MCF 10A (cell line): ENCODE measurements at regions not wholly inside any gene's neighbourhood (a gene's known extent, or its start where the extent isn't known, plus 50 kb on each side); places are given as distances from the start of the nearest gene placed in this dataset.
"Not testable (repeated sequence)": the region's sequence is repeated elsewhere in the genome, so short reads cannot be mapped to it uniquely, and the experiment has no call there.

ENCODE experiments used
- BruUV-seq: library from RNA; stranded (reverse); fragments of 400-500 nt; replicated peaks from 2 replicates; lab custom pipeline; 2021; lab: Mats Ljungman, UMichigan
- CTCF ChIA-PET: fragments of 300-600 bp; sonication (Branson Sonifier 250); formaldehyde crosslinking; extraction: SDS; loops from one replicate; lab custom pipeline; 2021; ENCODE audit warnings: antibody characterized with exemption, inconsistent platforms; lab: Yijun Ruan, JAX
- POLR2A ChIA-PET: fragments of 300-600, 350-650 bp; sonication (Branson Sonifier 250); formaldehyde crosslinking; extraction: SDS; loops from one replicate; lab custom pipeline; 2020; ENCODE audit warnings: antibody characterized with exemption, inconsistent platforms; lab: Yijun Ruan, JAX
- DNase-seq: peaks from one replicate; pipeline ENCODE4 v3.0.0-alpha.2; 2018; ENCODE audit not compliant: unreplicated experiment
- H3K27ac Mint-ChIP-seq: one replicate; pipeline ENCODE4 v1.8.0; 2022; ENCODE audit warnings: mild to moderate bottlenecking, low read depth, mixed read lengths; ENCODE audit not compliant: unreplicated experiment
- H3K27me3 Mint-ChIP-seq: one replicate; pipeline ENCODE4 v1.8.0; 2022; ENCODE audit warnings: mixed read lengths; ENCODE audit not compliant: insufficient read depth, unreplicated experiment
- H3K36me3 Mint-ChIP-seq: one replicate; pipeline ENCODE4 v1.8.0; 2022; ENCODE audit warnings: mild to moderate bottlenecking, moderate library complexity, mixed read lengths; ENCODE audit not compliant: insufficient read depth, unreplicated experiment
- H3K4me1 Mint-ChIP-seq: one replicate; pipeline ENCODE4 v1.8.0; 2022; ENCODE audit warnings: mixed read lengths; ENCODE audit not compliant: insufficient read depth, unreplicated experiment
- H3K4me3 Mint-ChIP-seq: one replicate; pipeline ENCODE4 v1.8.0; 2022; ENCODE audit warnings: mild to moderate bottlenecking, moderate library complexity, mixed read lengths; ENCODE audit not compliant: unreplicated experiment
- H3K9me3 Mint-ChIP-seq: one replicate; pipeline ENCODE4 v1.8.0; 2022; ENCODE audit warnings: mixed read lengths; ENCODE audit not compliant: unreplicated experiment
- intact Hi-C: fragments of 100-400 bp; cut with micrococcal nuclease; formaldehyde crosslinking; loops from 2 replicates; pipeline ENCODE4 v1.14.1; 2022
- TF ChIP-seq, protein P1 (sequence below): fragments of 200-600 bp; IDR thresholded peaks from one replicate; pipeline ENCODE4 v1.8.0; 2022; ENCODE audit warnings: antibody characterized with exemption, mild to moderate bottlenecking; ENCODE audit not compliant: unreplicated experiment

DNA sequence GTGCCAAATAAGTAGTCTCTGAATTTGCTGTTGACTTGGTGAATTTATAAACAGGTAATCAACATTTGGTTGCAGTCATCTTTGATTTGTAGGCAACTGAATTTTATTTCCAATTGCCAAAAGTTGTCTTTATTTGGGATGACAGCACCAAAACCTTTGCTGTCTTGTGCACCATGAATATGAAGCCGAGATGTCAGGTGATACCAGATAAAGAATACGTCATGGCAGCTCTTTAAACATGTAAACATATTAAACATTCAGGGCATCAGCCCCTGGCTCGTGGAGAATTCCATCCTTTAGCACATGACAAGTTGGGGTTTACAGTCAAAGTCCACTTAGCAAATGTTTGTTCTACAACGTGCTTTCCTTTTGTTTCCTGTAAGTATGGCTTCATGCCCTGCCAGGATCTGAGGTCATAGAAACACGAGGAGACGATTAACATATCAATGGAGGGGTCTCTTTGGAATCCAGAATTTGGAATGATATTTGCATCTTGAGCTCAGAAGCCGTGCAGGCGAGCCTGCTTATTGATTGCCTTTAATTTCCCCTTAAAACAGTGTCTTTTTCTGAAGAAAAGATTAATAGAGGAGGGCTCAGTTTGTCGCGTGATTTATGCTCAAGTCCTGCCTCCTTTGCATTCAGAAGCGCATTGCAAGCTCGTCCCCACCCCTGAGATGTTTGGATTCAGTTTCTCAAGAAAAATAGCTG lies 170.2 kb upstream of the ZNF217 start:
- Mint-ChIP-seq H3K9me3 (no peaks in the 10 kb centered on the region), H3K27ac (no peak overlapping the region), H3K27me3 (no peaks in the 10 kb centered on the region), H3K4me1 (no peaks in the 10 kb centered on the region), H3K4me3 (no peak overlapping the region), H3K36me3 (no peaks in the 10 kb centered on the region)
- ChIA-PET POLR2A (interaction anchor here (0.7 to 1.6 kb wide), 5 partner anchors 9 to 181 kb away, joined by 3 to 5 read pairs (median 3); no protein-coding TSS in a partner anchor), CTCF (interaction anchor here (0.6 to 1.1 kb wide), 4 partner anchors 9 to 435 kb away, joined by 3 read pairs; no protein-coding TSS in a partner anchor)
- TF ChIP-seq, protein P1, sequence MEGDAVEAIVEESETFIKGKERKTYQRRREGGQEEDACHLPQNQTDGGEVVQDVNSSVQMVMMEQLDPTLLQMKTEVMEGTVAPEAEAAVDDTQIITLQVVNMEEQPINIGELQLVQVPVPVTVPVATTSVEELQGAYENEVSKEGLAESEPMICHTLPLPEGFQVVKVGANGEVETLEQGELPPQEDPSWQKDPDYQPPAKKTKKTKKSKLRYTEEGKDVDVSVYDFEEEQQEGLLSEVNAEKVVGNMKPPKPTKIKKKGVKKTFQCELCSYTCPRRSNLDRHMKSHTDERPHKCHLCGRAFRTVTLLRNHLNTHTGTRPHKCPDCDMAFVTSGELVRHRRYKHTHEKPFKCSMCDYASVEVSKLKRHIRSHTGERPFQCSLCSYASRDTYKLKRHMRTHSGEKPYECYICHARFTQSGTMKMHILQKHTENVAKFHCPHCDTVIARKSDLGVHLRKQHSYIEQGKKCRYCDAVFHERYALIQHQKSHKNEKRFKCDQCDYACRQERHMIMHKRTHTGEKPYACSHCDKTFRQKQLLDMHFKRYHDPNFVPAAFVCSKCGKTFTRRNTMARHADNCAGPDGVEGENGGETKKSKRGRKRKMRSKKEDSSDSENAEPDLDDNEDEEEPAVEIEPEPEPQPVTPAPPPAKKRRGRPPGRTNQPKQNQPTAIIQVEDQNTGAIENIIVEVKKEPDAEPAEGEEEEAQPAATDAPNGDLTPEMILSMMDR, result no peak
- BruUV-seq, result no TSS peak
- intact Hi-C loops, result no loop called here
- no peak for DNase-seq

DNA sequence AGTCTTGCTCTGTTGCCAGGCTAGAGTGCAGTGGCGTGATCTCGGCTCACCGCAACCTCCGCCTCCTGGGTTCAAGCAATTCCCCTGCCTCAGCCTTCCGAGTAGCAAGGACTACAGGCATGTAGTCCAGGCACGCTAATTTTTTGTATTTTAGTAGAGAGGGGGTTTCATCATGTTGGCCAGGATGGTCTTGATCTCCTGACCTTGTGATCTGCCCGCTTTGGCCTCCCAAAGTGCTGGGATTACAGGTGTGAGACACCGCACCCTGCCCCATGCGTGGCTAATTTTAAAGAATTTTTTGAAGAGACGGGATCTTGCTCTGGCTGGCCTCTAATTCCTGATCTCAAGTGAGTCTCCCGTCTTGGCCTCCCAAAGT lies 168.8 kb upstream of the ZNF217 start:
- H3K4me3 Mint-ChIP-seq, H3K9me3 Mint-ChIP-seq, H3K27me3 Mint-ChIP-seq, H3K36me3 Mint-ChIP-seq, POLR2A ChIA-PET, DNase-seq, intact Hi-C loops, H3K27ac Mint-ChIP-seq, BruUV-seq, H3K4me1 Mint-ChIP-seq, CTCF ChIA-PET: not testable (repeated sequence)

DNA sequence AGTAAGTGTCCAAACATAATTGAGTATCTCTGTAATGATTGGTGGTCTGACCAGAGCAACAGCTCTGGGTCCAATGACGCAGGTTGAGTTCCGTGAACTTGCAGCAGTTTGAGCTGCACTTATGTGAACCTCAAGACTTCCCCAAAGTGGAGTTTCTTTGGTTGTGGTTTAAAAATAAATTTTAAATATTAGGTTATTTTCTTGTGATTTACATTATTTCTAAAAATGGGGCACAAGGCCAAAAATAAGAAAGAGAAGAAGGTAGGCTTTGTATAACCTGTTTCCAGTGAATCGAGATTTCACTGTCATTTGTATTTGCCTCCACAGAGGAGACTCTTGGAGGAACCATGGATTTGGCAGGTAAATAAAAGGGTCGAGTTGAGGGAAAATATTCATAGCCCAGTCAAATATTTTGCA lies 166.4 kb upstream of the ZNF217 start:
- ChIA-PET POLR2A (no interaction called here), CTCF (no interaction called here)
- Mint-ChIP-seq H3K36me3 (no peaks in the 10 kb centered on the region), H3K4me3 (no peak overlapping the region), H3K27me3 (no peaks in the 10 kb centered on the region), H3K4me1 (no peaks in the 10 kb centered on the region), H3K27ac (no peak overlapping the region), H3K9me3 (no peaks in the 10 kb centered on the region)
- DNase-seq, result no peak
- intact Hi-C loops, result no loop called here
- no TSS peak for BruUV-seq
- TF ChIP-seq, protein P1, result no peak

DNA sequence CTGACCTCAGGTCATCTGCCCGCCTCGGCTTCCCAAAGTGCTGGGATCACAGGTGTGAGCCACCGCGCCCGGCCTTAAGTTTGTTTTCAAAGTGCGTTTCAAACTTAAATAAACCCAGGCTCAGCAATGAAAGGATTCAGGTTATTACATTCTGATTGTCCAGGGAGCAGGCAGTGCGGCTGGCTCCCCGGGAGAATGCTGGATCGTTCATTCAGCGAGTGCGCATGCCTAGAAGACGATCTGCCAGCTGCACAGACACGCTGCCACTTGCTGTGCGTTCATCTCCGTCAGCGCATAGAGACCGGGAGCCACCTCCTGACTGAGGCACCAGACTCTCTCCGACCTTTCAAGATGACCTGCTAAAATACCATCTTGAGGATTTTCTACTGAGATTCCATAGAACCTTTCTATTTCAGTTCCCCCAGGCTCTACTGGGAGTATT lies 163.9 kb upstream of the ZNF217 start:
- Mint-ChIP-seq H3K9me3 (no peaks in the 10 kb centered on the region), H3K36me3 (no peaks in the 10 kb centered on the region), H3K27me3 (no peaks in the 10 kb centered on the region), H3K4me3 (no peak overlapping the region), H3K4me1 (peaks cover 14% of the 10 kb centered on the region), H3K27ac (no peak overlapping the region)
- no TSS peak for BruUV-seq
- intact Hi-C loops, result no loop called here
- TF ChIP-seq, protein P1, result no peak
- DNase-seq, result no peak
- ChIA-PET POLR2A (no interaction called here), CTCF (interaction anchor here (0.6 kb wide), 1 partner anchor 171 kb away, joined by 4 read pairs; no protein-coding TSS in a partner anchor)
